IPS-20b (cell line): ENCODE measurements at regions not wholly inside any gene's neighbourhood (a gene's known extent, or its start where the extent isn't known, plus 50 kb on each side); places are given as distances from the start of the nearest gene placed in this dataset.
"Not testable (repeated sequence)": the region's sequence is repeated elsewhere in the genome, so short reads cannot be mapped to it uniquely, and the experiment has no call there.

ENCODE experiments used
- H3K27ac ChIP-seq: one replicate; pipeline ENCODE4 v1.5.1; 2013; ENCODE audit warnings: low read length
- H3K27me3 ChIP-seq: 2 replicates; pipeline ENCODE4 v1.6.1; 2013; ENCODE audit warnings: mild to moderate bottlenecking, low read length, inconsistent platforms; ENCODE audit not compliant: insufficient read depth
- H3K36me3 ChIP-seq: 2 replicates; pipeline ENCODE4 v1.6.1; 2013; ENCODE audit warnings: low read depth, mild to moderate bottlenecking, inconsistent platforms, low read length, moderate library complexity; ENCODE audit not compliant: insufficient read depth
- H3K4me1 ChIP-seq: 2 replicates; pipeline ENCODE4 v1.6.1; 2013; ENCODE audit warnings: mild to moderate bottlenecking, control low read depth, inconsistent platforms, low read length, moderate library complexity; ENCODE audit not compliant: insufficient read depth
- H3K4me3 ChIP-seq: 2 replicates; pipeline ENCODE4 v1.5.1; 2013; ENCODE audit warnings: mild to moderate bottlenecking, low read length, inconsistent platforms
- H3K9ac ChIP-seq: 2 replicates; pipeline ENCODE4 v1.6.1; 2013; ENCODE audit warnings: low read depth, mild to moderate bottlenecking, inconsistent platforms, low read length, moderate library complexity
- H3K9me3 ChIP-seq: 2 replicates; pipeline ENCODE4 v1.6.1; 2013; ENCODE audit warnings: mild to moderate bottlenecking, low read depth, low read length, inconsistent platforms; ENCODE audit not compliant: insufficient read depth

GRCh38 chr9:6103911-6104310, 88.5 kb upstream of the RANBP6 start:
- not testable (repeated sequence) for H3K9me3 ChIP-seq, H3K36me3 ChIP-seq, H3K27ac ChIP-seq, H3K4me1 ChIP-seq, H3K9ac ChIP-seq, H3K27me3 ChIP-seq, H3K4me3 ChIP-seq

GRCh38 chr9:6102336-6102987, 87.0 kb upstream of the RANBP6 start:
- H3K4me1 ChIP-seq, H3K36me3 ChIP-seq, H3K27ac ChIP-seq, H3K4me3 ChIP-seq, H3K9ac ChIP-seq, H3K9me3 ChIP-seq, H3K27me3 ChIP-seq: not testable (repeated sequence)

- not testable (repeated sequence) for H3K4me1 ChIP-seq, H3K36me3 ChIP-seq, H3K9ac ChIP-seq, H3K4me3 ChIP-seq, H3K27ac ChIP-seq, H3K9me3 ChIP-seq, H3K27me3 ChIP-seq
These were observed 86.3 kb upstream of the RANBP6 start for GRCh38 chr9:6101725-6102124.

DNA sequence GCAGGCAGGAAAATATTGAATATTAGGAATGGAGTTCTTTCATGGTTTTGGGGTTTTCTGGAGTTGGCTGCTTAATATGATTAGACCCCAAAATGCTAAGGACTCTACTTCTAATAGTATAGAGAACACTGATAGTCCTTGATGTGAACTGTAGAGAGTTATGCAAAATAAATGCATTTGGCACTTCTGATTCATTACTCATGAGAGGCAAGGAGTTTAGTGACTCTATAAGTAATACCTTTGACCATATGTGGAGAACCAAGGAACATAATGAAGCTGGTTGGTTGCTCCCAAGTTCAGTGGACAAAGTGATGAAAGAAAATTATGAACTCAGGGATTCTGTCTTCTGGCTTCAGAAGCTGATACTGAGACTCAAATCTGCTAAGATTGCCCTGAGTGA, 83.9 kb upstream of the RANBP6 start:
- not testable (repeated sequence) for H3K9ac ChIP-seq, H3K4me1 ChIP-seq, H3K36me3 ChIP-seq, H3K27me3 ChIP-seq, H3K27ac ChIP-seq, H3K4me3 ChIP-seq, H3K9me3 ChIP-seq

DNA sequence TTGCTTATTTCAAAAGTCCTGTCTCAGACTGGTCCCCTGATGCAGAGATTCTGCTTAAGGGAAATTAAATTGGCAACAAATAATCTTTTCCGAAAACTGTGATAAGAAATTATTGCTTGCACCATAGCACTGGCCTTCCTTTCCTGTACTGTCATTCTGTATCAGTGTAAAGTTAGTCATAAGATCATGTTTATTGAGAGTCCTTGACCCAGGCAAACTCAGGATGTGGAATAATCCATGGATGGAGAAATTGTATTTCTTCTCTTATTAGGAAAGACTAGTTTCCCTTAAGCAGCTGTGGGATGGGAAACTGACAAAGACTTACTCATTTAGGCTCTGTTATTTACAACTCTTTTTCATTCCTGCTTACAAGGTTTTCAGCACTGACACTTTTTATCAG, 83.0 kb upstream of the RANBP6 start:
- Histone ChIP-seq H3K27ac (no peak overlapping the region), H3K27me3 (no peaks in the 10 kb centered on the region), H3K4me3 (no peak overlapping the region), H3K4me1 (no peaks in the 10 kb centered on the region), H3K9me3 (no peaks in the 10 kb centered on the region), H3K36me3 (no peaks in the 10 kb centered on the region), H3K9ac (no peak overlapping the region)

- H3K4me3 ChIP-seq = no peak overlapping the region
- no peaks in the 10 kb centered on the region for H3K4me1 ChIP-seq
- no peak overlapping the region for H3K9ac ChIP-seq
- H3K27ac ChIP-seq = no peak overlapping the region
- H3K9me3 ChIP-seq = no peaks in the 10 kb centered on the region
- H3K36me3 ChIP-seq = no peaks in the 10 kb centered on the region
- H3K27me3 ChIP-seq = no peaks in the 10 kb centered on the region
These were observed 81.4 kb upstream of the RANBP6 start for GRCh38 chr9:6096821-6097220.

DNA sequence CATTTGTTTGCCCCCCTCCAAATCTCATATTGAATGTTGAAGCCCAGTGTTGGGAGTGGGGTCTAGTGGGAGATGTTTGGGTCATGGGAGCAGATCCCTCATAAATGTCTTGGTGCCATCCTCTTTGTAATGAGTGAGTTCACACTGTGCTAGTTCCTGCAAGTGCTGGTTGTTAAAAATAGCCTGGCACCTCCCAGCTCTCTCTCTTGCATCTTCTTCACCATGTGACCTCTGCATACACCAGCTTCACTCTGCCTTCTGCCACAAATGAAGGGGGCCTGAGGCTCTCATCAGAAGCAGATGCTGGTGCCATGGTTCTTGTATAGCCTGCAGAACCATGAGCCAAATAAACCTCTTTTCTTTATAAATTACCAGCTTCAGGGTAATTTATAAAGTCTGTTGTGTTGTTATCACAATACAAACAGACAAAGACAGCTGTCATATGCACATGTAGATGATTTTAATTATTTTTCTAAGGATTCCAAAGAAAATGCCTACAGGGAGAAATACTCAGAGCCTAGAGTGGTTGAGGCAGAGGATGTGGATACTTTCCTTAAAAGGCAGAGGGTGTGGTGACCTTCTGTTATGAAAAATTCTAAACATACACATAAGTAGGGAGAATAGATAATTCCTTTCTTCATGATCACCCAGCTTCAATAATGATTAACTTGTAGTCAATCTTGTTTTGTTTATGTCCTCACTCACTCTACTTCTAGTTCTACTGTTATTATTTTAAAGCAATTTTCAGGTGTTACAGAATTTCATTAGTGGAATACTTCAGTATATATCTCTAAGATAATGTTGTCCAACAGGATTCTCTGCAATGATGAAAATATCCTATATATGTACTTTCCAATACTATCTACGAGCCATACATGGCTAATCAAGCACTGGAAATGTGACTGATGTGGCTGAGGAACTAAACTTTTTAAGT, 75.1 kb upstream of the RANBP6 start:
- Histone ChIP-seq H3K36me3 (no peaks in the 10 kb centered on the region), H3K27me3 (no peaks in the 10 kb centered on the region), H3K4me3 (no peak overlapping the region), H3K9ac (no peak overlapping the region), H3K9me3 (no peaks in the 10 kb centered on the region), H3K27ac (no peak overlapping the region), H3K4me1 (peaks cover 2% of the 10 kb centered on the region; the same call in 1 of the 2 replicates)

GRCh38 chr9:6089300-6089699, 73.9 kb upstream of the RANBP6 start:
- no peak overlapping the region for H3K4me3 ChIP-seq
- H3K9ac ChIP-seq = no peak overlapping the region
- no peaks in the 10 kb centered on the region for H3K27me3 ChIP-seq
- H3K27ac ChIP-seq = no peak overlapping the region
- H3K4me1 ChIP-seq = peaks cover 2% of the 10 kb centered on the region; the same call in 1 of the 2 replicates
- H3K36me3 ChIP-seq = no peaks in the 10 kb centered on the region
- no peaks in the 10 kb centered on the region for H3K9me3 ChIP-seq

DNA sequence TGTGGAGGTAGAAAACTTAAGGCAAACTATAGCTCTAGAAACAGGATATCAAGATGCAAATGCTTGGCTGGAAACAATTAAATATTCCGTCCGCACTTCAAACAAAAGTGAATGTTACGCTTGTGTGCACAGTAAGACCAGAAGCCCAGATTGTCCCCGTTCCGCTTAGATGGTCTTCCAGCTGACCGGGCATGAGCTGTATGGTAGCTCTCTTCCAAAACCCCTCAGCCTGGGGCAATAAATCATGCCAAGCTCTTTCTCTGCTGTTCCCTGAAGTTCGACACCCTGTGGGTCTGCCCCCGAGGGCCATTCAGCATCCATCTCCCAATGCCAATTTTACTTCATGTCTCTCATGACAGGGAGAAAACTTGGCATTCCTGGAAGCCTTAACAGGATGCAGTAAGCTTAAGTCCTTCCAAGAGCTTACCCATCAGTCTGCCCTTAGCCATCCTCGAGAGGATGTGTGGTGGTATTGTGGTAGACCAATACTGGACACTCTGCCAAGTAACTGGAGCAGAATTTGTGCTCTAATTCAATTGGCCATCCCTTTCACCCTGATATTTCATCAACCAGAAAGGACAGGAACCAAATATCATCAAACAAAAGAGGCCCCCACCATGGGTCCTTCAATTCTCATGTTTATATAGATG, 70.7 kb upstream of the RANBP6 start:
- H3K9ac ChIP-seq = no peak overlapping the region
- H3K4me1 ChIP-seq = peaks cover 2% of the 10 kb centered on the region; the same call in 1 of the 2 replicates
- no peaks in the 10 kb centered on the region for H3K36me3 ChIP-seq
- no peak overlapping the region for H3K4me3 ChIP-seq
- no peaks in the 10 kb centered on the region for H3K9me3 ChIP-seq
- no peaks in the 10 kb centered on the region for H3K27me3 ChIP-seq
- H3K27ac ChIP-seq = no peak overlapping the region

DNA sequence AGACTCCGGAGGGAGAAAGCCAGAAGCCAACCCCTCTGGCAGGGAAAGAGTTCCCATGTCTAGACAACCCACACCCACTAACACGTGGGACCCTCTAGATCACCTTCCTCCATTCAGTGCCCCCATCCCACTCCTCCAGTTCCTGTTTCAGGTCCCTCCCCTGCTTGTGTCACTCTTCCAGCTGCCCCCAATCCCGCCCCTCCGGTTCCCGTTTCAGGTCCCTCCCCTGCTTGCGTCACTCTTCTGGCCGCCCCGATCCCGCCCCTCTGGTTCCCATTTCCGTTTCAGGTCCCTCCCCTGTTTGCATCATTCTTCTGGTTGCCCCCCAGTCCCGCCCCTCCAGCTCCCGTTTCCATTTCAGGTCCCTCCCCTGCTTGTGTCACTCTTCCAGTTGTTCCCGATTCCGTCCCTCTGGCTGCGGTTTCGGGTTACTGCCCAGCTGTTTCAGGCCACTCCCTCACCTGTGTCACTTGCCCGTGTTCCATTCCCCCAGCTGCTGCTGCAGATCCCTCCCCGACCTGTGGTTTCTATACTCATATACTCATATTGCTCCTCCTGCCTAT, 64.8 kb upstream of the RANBP6 start:
- no peaks in the 10 kb centered on the region for H3K9me3 ChIP-seq
- no peaks in the 10 kb centered on the region for H3K27me3 ChIP-seq
- peak overlapping the region; percentile 61 for H3K4me3 ChIP-seq
- peak overlapping the region; percentile 60; the same call in 1 of the 2 replicates for H3K9ac ChIP-seq
- no peaks in the 10 kb centered on the region for H3K36me3 ChIP-seq
- peak overlapping the region; percentile 48 for H3K27ac ChIP-seq
- H3K4me1 ChIP-seq = peaks cover 22% of the 10 kb centered on the region; the same call in 1 of the 2 replicates

GRCh38 chr9:6079386-6079785, 64.0 kb upstream of the RANBP6 start:
- Histone ChIP-seq H3K9ac (peak overlapping the region; percentile 60; the same call in 1 of the 2 replicates), H3K4me3 (peak overlapping the region; percentile 61), H3K9me3 (no peaks in the 10 kb centered on the region), H3K4me1 (peaks cover 22% of the 10 kb centered on the region; the same call in 1 of the 2 replicates), H3K36me3 (no peaks in the 10 kb centered on the region), H3K27me3 (no peaks in the 10 kb centered on the region), H3K27ac (peak overlapping the region; percentile 23)
